GM21515 (cell line): ENCODE measurements at regions not wholly inside any gene's neighbourhood (a gene's known extent, or its start where the extent isn't known, plus 50 kb on each side); places are given as distances from the start of the nearest gene placed in this dataset.

Source experiments
- ATAC-seq: cut with Tn5 transposase; IDR thresholded peaks from one replicate; pipeline ENCODE4 v1.9.1; 2021; ENCODE audit not compliant: unreplicated experiment

- ATAC-seq, result no peak
These were observed 107.7 kb downstream of the INHBB start for GRCh38 chr2:120453635-120453998.

GRCh38 chr2:120454654-120455385, 108.9 kb downstream of the INHBB start:
- no peak for ATAC-seq

- ATAC-seq, result no peak
These were observed 109.5 kb downstream of the INHBB start for GRCh38 chr2:120455390-120455789.

GRCh38 chr2:120456867-120457266, 110.9 kb downstream of the INHBB start:
- ATAC-seq, result no peak

GRCh38 chr2:120460511-120460910, 114.6 kb downstream of the INHBB start:
- ATAC-seq, result no peak

- no peak for ATAC-seq
These were observed 115.2 kb downstream of the INHBB start for GRCh38 chr2:120461092-120461491.

- no peak for ATAC-seq
These were observed 115.9 kb downstream of the INHBB start for GRCh38 chr2:120461546-120462537.

GRCh38 chr2:120463527-120463926, 117.6 kb downstream of the INHBB start:
- no peak for ATAC-seq

- no peak for ATAC-seq
These were observed 118.1 kb downstream of the INHBB start for GRCh38 chr2:120463996-120464395.

GRCh38 chr2:120464448-120464931, 118.6 kb downstream of the INHBB start:
- ATAC-seq, result no peak

GRCh38 chr2:120465012-120465700, 119.2 kb downstream of the INHBB start:
- ATAC-seq, result no peak

- ATAC-seq, result no peak
These were observed 119.7 kb downstream of the INHBB start for GRCh38 chr2:120465701-120465988.

GRCh38 chr2:120465989-120466703, 120.2 kb downstream of the INHBB start:
- ATAC-seq, result no peak

- no peak for ATAC-seq
These were observed 120.7 kb downstream of the INHBB start for GRCh38 chr2:120466704-120467054.

- no peak for ATAC-seq
These were observed 122.2 kb downstream of the INHBB start for GRCh38 chr2:120468136-120468535.

GRCh38 chr2:120469426-120469825, 123.5 kb downstream of the INHBB start:
- no peak for ATAC-seq

GRCh38 chr2:120470041-120470965, 124.4 kb downstream of the INHBB start:
- ATAC-seq, result no peak

GRCh38 chr2:120471166-120471565, 125.2 kb downstream of the INHBB start:
- no peak for ATAC-seq

- ATAC-seq, result no peak
These were observed 126.1 kb downstream of the INHBB start for GRCh38 chr2:120472031-120472430.

- no peak for ATAC-seq
These were observed 127.0 kb downstream of the INHBB start for GRCh38 chr2:120472891-120473309.
